GM23338 (cell line): ENCODE measurements at regions not wholly inside any gene's neighbourhood (a gene's known extent, or its start where the extent isn't known, plus 50 kb on each side); places are given as distances from the start of the nearest gene placed in this dataset.

ENCODE experiments used
- CREB1 ChIP-seq: fragments of 250-450 bp; sonication (Bioruptor Pico); IDR thresholded peaks from 2 replicates; pipeline ENCODE4 v1.5.0; 2020; ENCODE audit warnings: low read depth, mild to moderate bottlenecking, moderate library complexity
- CTCF ChIP-seq, 2 experiments: fragments of 200-600 bp in 1 of 2; sonication (generic) in 1 of 2; conservative IDR thresholded peaks; 2 replicates each; pipeline versions ENCODE4 v1.5.1 to v1.6.1; 2016 to 2017; ENCODE audit warnings: antibody characterized with exemption in 2 of 2, low read depth in 2 of 2, mild to moderate bottlenecking in 2 of 2, moderate library complexity in 1 of 2
- ETS1 ChIP-seq: IDR thresholded peaks from 2 replicates; pipeline ENCODE4 v1.6.1; 2016; ENCODE audit warnings: antibody characterized with exemption
- EZH2 ChIP-seq: fragments of 200-600 bp; sonication (generic); IDR thresholded peaks from one replicate; pipeline ENCODE4 v1.8.0; 2017; ENCODE audit warnings: antibody characterized with exemption, mild to moderate bottlenecking, low read depth; ENCODE audit not compliant: unreplicated experiment
- EZH2phosphoT487 ChIP-seq: fragments of 200-600 bp; sonication (generic); IDR thresholded peaks from one replicate; pipeline ENCODE4 v1.8.1; 2018; ENCODE audit warnings: antibody characterized with exemption; ENCODE audit not compliant: unreplicated experiment
- JUNB ChIP-seq: IDR thresholded peaks from one replicate; pipeline ENCODE4 v1.6.1; 2016; ENCODE audit warnings: antibody characterized with exemption; ENCODE audit not compliant: unreplicated experiment
- NANOG ChIP-seq: IDR thresholded peaks from 2 replicates; pipeline ENCODE4 v1.6.1; 2016; ENCODE audit warnings: antibody characterized with exemption, borderline replicate concordance
- POLR2AphosphoS5 ChIP-seq: IDR thresholded peaks from 2 replicates; pipeline ENCODE4 v1.6.1; 2016; ENCODE audit warnings: antibody characterized with exemption, low read depth
- STAT1 ChIP-seq: IDR thresholded peaks from one replicate; pipeline ENCODE4 v1.6.1; 2016; ENCODE audit warnings: antibody characterized with exemption; ENCODE audit not compliant: unreplicated experiment
- ZNF114 ChIP-seq: fragments of 250-450 bp; sonication (Bioruptor Pico); IDR thresholded peaks from 2 replicates; pipeline ENCODE4 v1.5.0; 2020; ENCODE audit warnings: mild to moderate bottlenecking, moderate library complexity
- ZNF331 ChIP-seq: fragments of 250-450 bp; sonication (Bioruptor Pico); IDR thresholded peaks from 2 replicates; pipeline ENCODE4 v1.5.0; 2020; ENCODE audit warnings: low read depth, mild to moderate bottlenecking, moderate library complexity
- TF ChIP-seq, protein P1 (sequence below): fragments of 250-450 bp; sonication (Bioruptor Pico); IDR thresholded peaks from 2 replicates; pipeline ENCODE4 v1.5.0; 2020; ENCODE audit warnings: mild to moderate bottlenecking, moderate library complexity
- TF ChIP-seq, protein P2 (sequence below): IDR thresholded peaks from one replicate; pipeline ENCODE4 v1.6.1; 2018; ENCODE audit warnings: antibody characterized with exemption; ENCODE audit not compliant: unreplicated experiment

DNA sequence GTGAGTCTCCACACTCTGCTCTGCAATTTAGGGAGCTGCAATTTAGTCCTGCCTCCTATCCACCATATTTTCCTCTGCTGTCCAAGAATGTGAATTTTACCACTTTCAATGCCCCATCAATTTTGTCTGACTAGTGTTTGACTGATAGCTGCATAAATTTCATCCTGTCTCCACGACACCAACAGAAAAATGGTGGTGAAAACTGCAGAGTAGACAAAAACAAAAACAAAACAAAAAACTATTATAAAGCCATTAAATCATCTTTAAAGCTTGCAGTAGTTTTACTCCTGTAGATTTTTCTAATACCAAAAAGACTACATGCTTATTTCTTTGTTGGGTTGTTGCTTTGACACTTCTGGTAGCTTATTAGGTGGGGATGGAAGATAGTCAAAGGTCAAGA, 322.0 kb downstream of the PAX1 start:
- TF ChIP-seq CTCF (conservative IDR thresholded peaks at IDR 0.05; ENCODE audit: low read depth in 2 of 2) (no peak), POLR2AphosphoS5 (no peak), CREB1 (CRISPR knock-in tag) (no peak), ETS1 (no peak), EZH2 (no peak), EZH2phosphoT487 (no peak), JUNB (no peak), ZNF114 (no peak), NANOG (no peak), STAT1 (no peak), ZNF331 (no peak)
- TF ChIP-seq, protein P1, sequence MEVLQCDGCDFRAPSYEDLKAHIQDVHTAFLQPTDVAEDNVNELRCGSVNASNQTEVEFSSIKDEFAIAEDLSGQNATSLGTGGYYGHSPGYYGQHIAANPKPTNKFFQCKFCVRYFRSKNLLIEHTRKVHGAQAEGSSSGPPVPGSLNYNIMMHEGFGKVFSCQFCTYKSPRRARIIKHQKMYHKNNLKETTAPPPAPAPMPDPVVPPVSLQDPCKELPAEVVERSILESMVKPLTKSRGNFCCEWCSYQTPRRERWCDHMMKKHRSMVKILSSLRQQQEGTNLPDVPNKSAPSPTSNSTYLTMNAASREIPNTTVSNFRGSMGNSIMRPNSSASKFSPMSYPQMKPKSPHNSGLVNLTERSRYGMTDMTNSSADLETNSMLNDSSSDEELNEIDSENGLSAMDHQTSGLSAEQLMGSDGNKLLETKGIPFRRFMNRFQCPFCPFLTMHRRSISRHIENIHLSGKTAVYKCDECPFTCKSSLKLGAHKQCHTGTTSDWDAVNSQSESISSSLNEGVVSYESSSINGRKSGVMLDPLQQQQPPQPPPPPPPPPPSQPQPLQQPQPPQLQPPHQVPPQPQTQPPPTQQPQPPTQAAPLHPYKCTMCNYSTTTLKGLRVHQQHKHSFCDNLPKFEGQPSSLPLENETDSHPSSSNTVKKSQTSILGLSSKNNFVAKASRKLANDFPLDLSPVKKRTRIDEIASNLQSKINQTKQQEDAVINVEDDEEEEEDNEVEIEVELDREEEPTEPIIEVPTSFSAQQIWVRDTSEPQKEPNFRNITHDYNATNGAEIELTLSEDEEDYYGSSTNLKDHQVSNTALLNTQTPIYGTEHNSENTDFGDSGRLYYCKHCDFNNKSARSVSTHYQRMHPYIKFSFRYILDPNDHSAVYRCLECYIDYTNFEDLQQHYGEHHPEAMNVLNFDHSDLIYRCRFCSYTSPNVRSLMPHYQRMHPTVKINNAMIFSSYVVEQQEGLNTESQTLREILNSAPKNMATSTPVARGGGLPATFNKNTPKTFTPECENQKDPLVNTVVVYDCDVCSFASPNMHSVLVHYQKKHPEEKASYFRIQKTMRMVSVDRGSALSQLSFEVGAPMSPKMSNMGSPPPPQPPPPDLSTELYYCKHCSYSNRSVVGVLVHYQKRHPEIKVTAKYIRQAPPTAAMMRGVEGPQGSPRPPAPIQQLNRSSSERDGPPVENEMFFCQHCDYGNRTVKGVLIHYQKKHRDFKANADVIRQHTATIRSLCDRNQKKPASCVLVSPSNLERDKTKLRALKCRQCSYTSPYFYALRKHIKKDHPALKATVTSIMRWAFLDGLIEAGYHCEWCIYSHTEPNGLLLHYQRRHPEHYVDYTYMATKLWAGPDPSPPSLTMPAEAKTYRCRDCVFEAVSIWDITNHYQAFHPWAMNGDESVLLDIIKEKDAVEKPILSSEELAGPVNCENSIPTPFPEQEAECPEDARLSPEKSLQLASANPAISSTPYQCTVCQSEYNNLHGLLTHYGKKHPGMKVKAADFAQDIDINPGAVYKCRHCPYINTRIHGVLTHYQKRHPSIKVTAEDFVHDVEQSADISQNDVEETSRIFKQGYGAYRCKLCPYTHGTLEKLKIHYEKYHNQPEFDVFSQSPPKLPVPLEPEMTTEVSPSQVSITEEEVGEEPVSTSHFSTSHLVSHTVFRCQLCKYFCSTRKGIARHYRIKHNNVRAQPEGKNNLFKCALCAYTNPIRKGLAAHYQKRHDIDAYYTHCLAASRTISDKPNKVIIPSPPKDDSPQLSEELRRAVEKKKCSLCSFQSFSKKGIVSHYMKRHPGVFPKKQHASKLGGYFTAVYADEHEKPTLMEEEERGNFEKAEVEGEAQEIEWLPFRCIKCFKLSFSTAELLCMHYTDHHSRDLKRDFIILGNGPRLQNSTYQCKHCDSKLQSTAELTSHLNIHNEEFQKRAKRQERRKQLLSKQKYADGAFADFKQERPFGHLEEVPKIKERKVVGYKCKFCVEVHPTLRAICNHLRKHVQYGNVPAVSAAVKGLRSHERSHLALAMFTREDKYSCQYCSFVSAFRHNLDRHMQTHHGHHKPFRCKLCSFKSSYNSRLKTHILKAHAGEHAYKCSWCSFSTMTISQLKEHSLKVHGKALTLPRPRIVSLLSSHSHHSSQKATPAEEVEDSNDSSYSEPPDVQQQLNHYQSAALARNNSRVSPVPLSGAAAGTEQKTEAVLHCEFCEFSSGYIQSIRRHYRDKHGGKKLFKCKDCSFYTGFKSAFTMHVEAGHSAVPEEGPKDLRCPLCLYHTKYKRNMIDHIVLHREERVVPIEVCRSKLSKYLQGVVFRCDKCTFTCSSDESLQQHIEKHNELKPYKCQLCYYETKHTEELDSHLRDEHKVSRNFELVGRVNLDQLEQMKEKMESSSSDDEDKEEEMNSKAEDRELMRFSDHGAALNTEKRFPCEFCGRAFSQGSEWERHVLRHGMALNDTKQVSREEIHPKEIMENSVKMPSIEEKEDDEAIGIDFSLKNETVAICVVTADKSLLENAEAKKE (CRISPR knock-in tag) = no peak
- TF ChIP-seq, protein P2, sequence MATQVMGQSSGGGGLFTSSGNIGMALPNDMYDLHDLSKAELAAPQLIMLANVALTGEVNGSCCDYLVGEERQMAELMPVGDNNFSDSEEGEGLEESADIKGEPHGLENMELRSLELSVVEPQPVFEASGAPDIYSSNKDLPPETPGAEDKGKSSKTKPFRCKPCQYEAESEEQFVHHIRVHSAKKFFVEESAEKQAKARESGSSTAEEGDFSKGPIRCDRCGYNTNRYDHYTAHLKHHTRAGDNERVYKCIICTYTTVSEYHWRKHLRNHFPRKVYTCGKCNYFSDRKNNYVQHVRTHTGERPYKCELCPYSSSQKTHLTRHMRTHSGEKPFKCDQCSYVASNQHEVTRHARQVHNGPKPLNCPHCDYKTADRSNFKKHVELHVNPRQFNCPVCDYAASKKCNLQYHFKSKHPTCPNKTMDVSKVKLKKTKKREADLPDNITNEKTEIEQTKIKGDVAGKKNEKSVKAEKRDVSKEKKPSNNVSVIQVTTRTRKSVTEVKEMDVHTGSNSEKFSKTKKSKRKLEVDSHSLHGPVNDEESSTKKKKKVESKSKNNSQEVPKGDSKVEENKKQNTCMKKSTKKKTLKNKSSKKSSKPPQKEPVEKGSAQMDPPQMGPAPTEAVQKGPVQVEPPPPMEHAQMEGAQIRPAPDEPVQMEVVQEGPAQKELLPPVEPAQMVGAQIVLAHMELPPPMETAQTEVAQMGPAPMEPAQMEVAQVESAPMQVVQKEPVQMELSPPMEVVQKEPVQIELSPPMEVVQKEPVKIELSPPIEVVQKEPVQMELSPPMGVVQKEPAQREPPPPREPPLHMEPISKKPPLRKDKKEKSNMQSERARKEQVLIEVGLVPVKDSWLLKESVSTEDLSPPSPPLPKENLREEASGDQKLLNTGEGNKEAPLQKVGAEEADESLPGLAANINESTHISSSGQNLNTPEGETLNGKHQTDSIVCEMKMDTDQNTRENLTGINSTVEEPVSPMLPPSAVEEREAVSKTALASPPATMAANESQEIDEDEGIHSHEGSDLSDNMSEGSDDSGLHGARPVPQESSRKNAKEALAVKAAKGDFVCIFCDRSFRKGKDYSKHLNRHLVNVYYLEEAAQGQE = no peak
